HepG2 (cell line): ENCODE measurements at regions not wholly inside any gene's neighbourhood (a gene's known extent, or its start where the extent isn't known, plus 50 kb on each side); places are given as distances from the start of the nearest gene placed in this dataset.

ENCODE experiments used
- ATF1 ChIP-seq: IDR thresholded peaks from 2 replicates; pipeline ENCODE4 v1.6.1; 2016; ENCODE audit warnings: mild to moderate bottlenecking, control low read depth
- CC2D1A ChIP-seq: sonication (generic); formaldehyde crosslinking; IDR thresholded peaks from 2 replicates; pipeline ENCODE4 v1.8.1; 2023; ENCODE audit warnings: mild to moderate bottlenecking, missing genetic modification reagents
- EZH2 ChIP-seq: conservative IDR thresholded peaks from 2 replicates; pipeline ENCODE4 v1.6.1; 2012; ENCODE audit warnings: mild to moderate bottlenecking, low read depth, low read length, moderate library complexity
- FOXK1 ChIP-seq: sonication (generic); formaldehyde crosslinking; IDR thresholded peaks from 2 replicates; pipeline ENCODE4 v1.4.0; 2020; ENCODE audit warnings: low read depth, missing genetic modification reagents, borderline replicate concordance
- HNF4G ChIP-seq, 2 experiments: sonication (generic) in 1 of 2; formaldehyde crosslinking in 1 of 2; IDR thresholded peaks; 2 replicates each; pipeline versions ENCODE4 v1.4.0 to v1.6.1; 2011 to 2020; ENCODE audit warnings: borderline replicate concordance in 2 of 2, low read depth in 2 of 2, mild to moderate bottlenecking in 2 of 2, low read length in 1 of 2, missing genetic modification reagents in 1 of 2, moderate library complexity in 1 of 2
- KLF16 ChIP-seq, 2 experiments: sonication (generic) in 1 of 2; formaldehyde crosslinking in 1 of 2; IDR thresholded peaks; 2 replicates each; pipeline versions ENCODE4 v1.6.1 to v1.8.0; 2016 to 2023; ENCODE audit warnings: missing genetic modification reagents in 2 of 2, missing compliant biosample characterization in 1 of 2
- PPARG ChIP-seq: conservative IDR thresholded peaks from 2 replicates; pipeline ENCODE4 v1.6.1; 2016; ENCODE audit warnings: missing biosample characterization, missing genetic modification reagents
- RAD21 ChIP-seq: fragments of 450-650 bp; formaldehyde crosslinking; IDR thresholded peaks from 2 replicates; pipeline ENCODE4 v1.5.0; 2020; ENCODE audit warnings: mild to moderate bottlenecking
- REPIN1 ChIP-seq: sonication (generic); formaldehyde crosslinking; IDR thresholded peaks from 2 replicates; pipeline ENCODE4 v1.8.0; 2022; ENCODE audit warnings: missing genetic modification reagents, low read depth, mild to moderate bottlenecking, borderline replicate concordance
- SMARCC2 ChIP-seq: fragments of 450-650 bp; IDR thresholded peaks from 2 replicates; pipeline ENCODE4 v1.6.1; 2017; ENCODE audit warnings: antibody characterized with exemption, mild to moderate bottlenecking
- YY1 ChIP-seq: IDR thresholded peaks from 2 replicates; pipeline ENCODE4 v1.6.1; 2011; ENCODE audit warnings: low read length, low read depth, moderate library complexity, mild to moderate bottlenecking; ENCODE audit not compliant: insufficient read depth, insufficient replicate concordance
- ZNF207 ChIP-seq: fragments of 450-650 bp; IDR thresholded peaks from 2 replicates; pipeline ENCODE4 v1.6.1; 2016; ENCODE audit warnings: antibody characterized with exemption, borderline replicate concordance
- ZNF274 ChIP-seq: sonication (generic); formaldehyde crosslinking; IDR thresholded peaks from 2 replicates; pipeline ENCODE4 v1.5.1; 2020; ENCODE audit warnings: mild to moderate bottlenecking, missing genetic modification reagents
- TF ChIP-seq, protein P1 (sequence below): sonication (generic); formaldehyde crosslinking; IDR thresholded peaks from 2 replicates; pipeline ENCODE4 v1.5.0; 2020; ENCODE audit warnings: mild to moderate bottlenecking, missing genetic modification reagents, moderate library complexity

DNA sequence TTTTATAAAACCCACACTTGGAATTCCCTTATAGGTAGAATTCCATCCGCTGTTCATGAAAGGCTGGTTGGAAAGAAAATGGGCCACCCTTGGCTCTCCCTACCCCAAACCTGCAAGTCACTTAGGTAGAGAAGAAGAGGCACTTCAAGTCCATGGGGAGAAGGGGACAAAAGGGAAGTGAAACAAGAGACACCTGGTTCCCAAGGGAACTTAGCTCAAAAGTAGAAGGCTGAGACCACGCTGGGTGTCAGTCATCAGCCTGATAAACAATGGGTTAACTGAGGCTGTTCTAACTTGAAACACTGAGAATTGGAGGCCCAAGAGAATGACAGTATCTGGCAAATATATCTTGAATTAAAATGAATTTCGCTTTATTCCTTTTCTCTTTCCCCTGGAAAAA lies 330.8 kb upstream of the NFE2L3 start:
- no peak for TF ChIP-seq REPIN1 (CRISPR knock-in tag)
- no peak for TF ChIP-seq EZH2
- TF ChIP-seq KLF16 (CRISPR knock-in tag; IDR thresholded peaks at IDR 0.05): no peak
- TF ChIP-seq ZNF207: no peak
- no peak for TF ChIP-seq FOXK1 (CRISPR knock-in tag)
- TF ChIP-seq RAD21: no peak
- no peak for TF ChIP-seq PPARG (CRISPR knock-in tag)
- TF ChIP-seq, protein P1, sequence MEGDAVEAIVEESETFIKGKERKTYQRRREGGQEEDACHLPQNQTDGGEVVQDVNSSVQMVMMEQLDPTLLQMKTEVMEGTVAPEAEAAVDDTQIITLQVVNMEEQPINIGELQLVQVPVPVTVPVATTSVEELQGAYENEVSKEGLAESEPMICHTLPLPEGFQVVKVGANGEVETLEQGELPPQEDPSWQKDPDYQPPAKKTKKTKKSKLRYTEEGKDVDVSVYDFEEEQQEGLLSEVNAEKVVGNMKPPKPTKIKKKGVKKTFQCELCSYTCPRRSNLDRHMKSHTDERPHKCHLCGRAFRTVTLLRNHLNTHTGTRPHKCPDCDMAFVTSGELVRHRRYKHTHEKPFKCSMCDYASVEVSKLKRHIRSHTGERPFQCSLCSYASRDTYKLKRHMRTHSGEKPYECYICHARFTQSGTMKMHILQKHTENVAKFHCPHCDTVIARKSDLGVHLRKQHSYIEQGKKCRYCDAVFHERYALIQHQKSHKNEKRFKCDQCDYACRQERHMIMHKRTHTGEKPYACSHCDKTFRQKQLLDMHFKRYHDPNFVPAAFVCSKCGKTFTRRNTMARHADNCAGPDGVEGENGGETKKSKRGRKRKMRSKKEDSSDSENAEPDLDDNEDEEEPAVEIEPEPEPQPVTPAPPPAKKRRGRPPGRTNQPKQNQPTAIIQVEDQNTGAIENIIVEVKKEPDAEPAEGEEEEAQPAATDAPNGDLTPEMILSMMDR (CRISPR knock-in tag): no peak
- TF ChIP-seq HNF4G (IDR thresholded peaks at IDR 0.05; ENCODE audit: borderline replicate concordance, low read depth, low read length): no peak
- TF ChIP-seq HNF4G (CRISPR knock-in tag; IDR thresholded peaks at IDR 0.05; ENCODE audit: borderline replicate concordance, low read depth): no peak
- no peak for TF ChIP-seq YY1
- no peak for TF ChIP-seq CC2D1A (CRISPR knock-in tag)
- TF ChIP-seq ZNF274 (CRISPR knock-in tag): no peak
- no peak for TF ChIP-seq SMARCC2
- TF ChIP-seq ATF1 (CRISPR knock-in tag): no peak
